IPS DF 19.7 (cell line): ENCODE measurements at regions not wholly inside any gene's neighbourhood (a gene's known extent, or its start where the extent isn't known, plus 50 kb on each side); places are given as distances from the start of the nearest gene placed in this dataset.

Source experiments
- DNase-seq: peaks from one replicate; pipeline ENCODE4 v3.0.0-alpha.2; 2013; ENCODE audit warnings: low read depth, low spot score

GRCh38 chr7:17651341-17651740, 289.0 kb downstream of the SNX13 start:
- no peak for DNase-seq

- DNase-seq, result no peak
These were observed 288.4 kb downstream of the SNX13 start for GRCh38 chr7:17651863-17652385.

GRCh38 chr7:17654940-17655339, 285.4 kb downstream of the SNX13 start:
- no peak for DNase-seq

GRCh38 chr7:17659126-17659525, 281.2 kb downstream of the SNX13 start:
- DNase-seq, result no peak

- no peak for DNase-seq
These were observed 280.2 kb downstream of the SNX13 start for GRCh38 chr7:17660116-17660515.

GRCh38 chr7:17661982-17662585, 278.2 kb downstream of the SNX13 start:
- no peak for DNase-seq

GRCh38 chr7:17663061-17663675, 277.1 kb downstream of the SNX13 start:
- DNase-seq, result no peak

GRCh38 chr7:17665029-17665428, 275.3 kb downstream of the SNX13 start:
- DNase-seq, result no peak

GRCh38 chr7:17668122-17668521, 272.2 kb downstream of the SNX13 start:
- no peak for DNase-seq

- no peak for DNase-seq
These were observed 271.1 kb downstream of the SNX13 start for GRCh38 chr7:17669204-17669603.

GRCh38 chr7:17671956-17672355, 268.3 kb downstream of the SNX13 start:
- no peak for DNase-seq

GRCh38 chr7:17672783-17673182, 267.5 kb downstream of the SNX13 start:
- no peak for DNase-seq

- no peak for DNase-seq
These were observed 265.9 kb downstream of the SNX13 start for GRCh38 chr7:17674166-17674942.

GRCh38 chr7:17674943-17675608, 265.2 kb downstream of the SNX13 start:
- DNase-seq, result no peak

- DNase-seq, result no peak
These were observed 262.9 kb downstream of the SNX13 start for GRCh38 chr7:17677408-17677807.

GRCh38 chr7:17678896-17679295, 261.4 kb downstream of the SNX13 start:
- no peak for DNase-seq

GRCh38 chr7:17679458-17679857, 260.8 kb downstream of the SNX13 start:
- no peak for DNase-seq

- DNase-seq, result no peak
These were observed 260.3 kb downstream of the SNX13 start for GRCh38 chr7:17680026-17680425.

- no peak for DNase-seq
These were observed 259.3 kb downstream of the SNX13 start for GRCh38 chr7:17680943-17681351.

- DNase-seq, result no peak
These were observed 258.3 kb downstream of the SNX13 start for GRCh38 chr7:17681965-17682364.

- no peak for DNase-seq
These were observed 257.7 kb downstream of the SNX13 start for GRCh38 chr7:17682586-17682985.

- DNase-seq, result no peak
These were observed 255.2 kb downstream of the SNX13 start for GRCh38 chr7:17685141-17685540.
